ENCODE measurements at regions not wholly inside any gene's neighbourhood (a gene's known extent, or its start where the extent isn't known, plus 50 kb on each side); places are given as distances from the start of the nearest gene placed in this dataset.

GRCh38 chr2:30096451-30096850, 50.4 kb upstream of the YPEL5 start:
- no peak for TF ChIP-seq SIN3A (IDR thresholded peaks at IDR 0.05; ENCODE audit: borderline replicate concordance, insufficient read depth, low read depth, low read length)
- TF ChIP-seq, protein P1, sequence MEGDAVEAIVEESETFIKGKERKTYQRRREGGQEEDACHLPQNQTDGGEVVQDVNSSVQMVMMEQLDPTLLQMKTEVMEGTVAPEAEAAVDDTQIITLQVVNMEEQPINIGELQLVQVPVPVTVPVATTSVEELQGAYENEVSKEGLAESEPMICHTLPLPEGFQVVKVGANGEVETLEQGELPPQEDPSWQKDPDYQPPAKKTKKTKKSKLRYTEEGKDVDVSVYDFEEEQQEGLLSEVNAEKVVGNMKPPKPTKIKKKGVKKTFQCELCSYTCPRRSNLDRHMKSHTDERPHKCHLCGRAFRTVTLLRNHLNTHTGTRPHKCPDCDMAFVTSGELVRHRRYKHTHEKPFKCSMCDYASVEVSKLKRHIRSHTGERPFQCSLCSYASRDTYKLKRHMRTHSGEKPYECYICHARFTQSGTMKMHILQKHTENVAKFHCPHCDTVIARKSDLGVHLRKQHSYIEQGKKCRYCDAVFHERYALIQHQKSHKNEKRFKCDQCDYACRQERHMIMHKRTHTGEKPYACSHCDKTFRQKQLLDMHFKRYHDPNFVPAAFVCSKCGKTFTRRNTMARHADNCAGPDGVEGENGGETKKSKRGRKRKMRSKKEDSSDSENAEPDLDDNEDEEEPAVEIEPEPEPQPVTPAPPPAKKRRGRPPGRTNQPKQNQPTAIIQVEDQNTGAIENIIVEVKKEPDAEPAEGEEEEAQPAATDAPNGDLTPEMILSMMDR (IDR thresholded peaks at IDR 0.05): no peak

All from Panc1 (cell line).